HepG2 (cell line): ENCODE measurements at regions not wholly inside any gene's neighbourhood (a gene's known extent, or its start where the extent isn't known, plus 50 kb on each side); places are given as distances from the start of the nearest gene placed in this dataset.

Experiments used
- ATAC-seq: fragments of 200-7000 bp; cut with Tn5 transposase; 3 replicates; pipeline ENCODE4 v1.9.1; 2020; ENCODE audit warnings: mild to moderate bottlenecking, moderate library complexity
- BruUV-seq: library from RNA; stranded (reverse); fragments of 400-500 nt; replicated peaks from 2 replicates; lab custom pipeline; 2021; lab: Mats Ljungman, UMichigan
- CTCF ChIA-PET: fragments of 300-600 bp; formaldehyde crosslinking; extraction: SDS; loops from one replicate; lab custom pipeline; 2021; ENCODE audit warnings: low total read pairs, inconsistent platforms, low intra/inter-chr PET ratio; lab: Yijun Ruan, JAX
- POLR2A ChIA-PET: fragments of 350-600 bp; sonication (Branson Sonifier 250); formaldehyde crosslinking; loops from one replicate; lab custom pipeline; 2020; ENCODE audit warnings: antibody characterized with exemption, inconsistent platforms; lab: Yijun Ruan, JAX
- DNase-seq: peaks from one replicate; pipeline ENCODE4 v3.0.0-alpha.2; 2015; ENCODE audit warnings: low spot score
- FAIRE-seq: peaks from 3 replicates; lab custom pipeline; 2011; peaks lifted over from hg19 to GRCh38; lab: Jason Lieb, UNC
- H2AFZ ChIP-seq: one replicate; pipeline ENCODE4 v1.6.1; 2011; ENCODE audit warnings: low read length, inconsistent platforms
- H3K27ac ChIP-seq: fragments of 300-600 bp; 3 replicates; pipeline ENCODE4 v1.8.0; 2011; ENCODE audit warnings: mixed run types, mild to moderate bottlenecking, mixed read lengths, low read length, inconsistent platforms; ENCODE audit not compliant: insufficient read depth; ENCODE audit errors: extremely low read length
- H3K27me3 ChIP-seq, 2 experiments: fragments of 200-600 bp in 1 of 2; 2 replicates in 1 of 2; 3 replicates in 1 of 2; pipeline versions ENCODE4 v1.6.0 to v1.8.0; 2011; ENCODE audit warnings: low read length in 2 of 2, mild to moderate bottlenecking in 2 of 2, moderate library complexity in 2 of 2, inconsistent platforms in 1 of 2; ENCODE audit not compliant: insufficient read depth in 2 of 2, control insufficient read depth in 1 of 2
- H3K36me3 ChIP-seq, 2 experiments: fragments of 200-600 bp in 1 of 2; replicated peaks in 1 of 2; 2 replicates in 1 of 2; 3 replicates in 1 of 2; pipeline versions ENCODE4 v1.5.1 to v1.8.0; 2011; ENCODE audit warnings: low read length in 2 of 2, inconsistent platforms in 1 of 2; ENCODE audit not compliant: insufficient read depth in 2 of 2, control insufficient read depth in 1 of 2
- H3K4me1 ChIP-seq: 2 replicates; pipeline ENCODE4 v1.5.1; 2012; ENCODE audit warnings: low read length, inconsistent platforms; ENCODE audit not compliant: insufficient read depth
- H3K4me2 ChIP-seq: 2 replicates; pipeline ENCODE4 v1.6.0; 2011; ENCODE audit warnings: low read depth, low read length, inconsistent platforms
- H3K4me3 ChIP-seq, 3 experiments: fragments of 200-600 bp in 1 of 3; sonication (generic), shearing (Covaris generic) in 1 of 3; replicated peaks in 1 of 3; 2 replicates each; pipeline ENCODE4 v1.5.1; 2011 to 2016; ENCODE audit warnings: low read length in 3 of 3, inconsistent platforms in 2 of 3, low read depth in 2 of 3, mild to moderate bottlenecking in 2 of 3, control low read depth in 1 of 3, mixed read lengths in 1 of 3; ENCODE audit not compliant: insufficient read depth in 1 of 3
- H3K79me2 ChIP-seq: one replicate; pipeline ENCODE4 v1.6.1; 2011; ENCODE audit warnings: low read length, inconsistent platforms; ENCODE audit not compliant: insufficient read depth
- H3K9ac ChIP-seq: 2 replicates; pipeline ENCODE4 v1.6.0; 2011; ENCODE audit warnings: mild to moderate bottlenecking, low read depth, low read length, inconsistent platforms; ENCODE audit not compliant: insufficient read depth
- H3K9me3 ChIP-seq: 2 replicates; pipeline ENCODE4 v1.5.1; 2012; ENCODE audit warnings: mild to moderate bottlenecking, low read length
- H4K20me1 ChIP-seq: 2 replicates; pipeline ENCODE4 v1.6.0; 2011; ENCODE audit warnings: inconsistent platforms, mild to moderate bottlenecking, low read length, moderate library complexity; ENCODE audit not compliant: insufficient read depth
- RFX5 ChIP-seq: IDR thresholded peaks from 2 replicates; pipeline ENCODE4 v1.6.1; 2011; ENCODE audit warnings: low read depth, low read length, improper control_type of control experiment
- SMAD9 ChIP-seq: sonication (generic); formaldehyde crosslinking; IDR thresholded peaks from 2 replicates; pipeline ENCODE4 v1.5.1; 2020; ENCODE audit warnings: mild to moderate bottlenecking, missing genetic modification reagents
- SRF ChIP-seq: IDR thresholded peaks from 2 replicates; pipeline ENCODE4 v1.6.1; 2011; ENCODE audit warnings: mild to moderate bottlenecking, low read depth, low read length, moderate library complexity
- SRY ChIP-seq: sonication (generic); formaldehyde crosslinking; IDR thresholded peaks from 2 replicates; pipeline ENCODE4 v1.8.0; 2022; ENCODE audit warnings: mild to moderate bottlenecking, missing genetic modification reagents
- STAT5B ChIP-seq: sonication (generic); formaldehyde crosslinking; IDR thresholded peaks from 2 replicates; pipeline ENCODE4 v1.4.0; 2020; ENCODE audit warnings: missing genetic modification reagents
- TFE3 ChIP-seq: IDR thresholded peaks from 2 replicates; pipeline ENCODE4 v1.6.1; 2016
- ZNF614 ChIP-seq: IDR thresholded peaks from 2 replicates; pipeline ENCODE4 v1.6.1; 2018; ENCODE audit warnings: missing biosample characterization, missing genetic modification reagents, inconsistent platforms, borderline replicate concordance
- ZNF784 ChIP-seq: sonication (generic); formaldehyde crosslinking; IDR thresholded peaks from 2 replicates; pipeline ENCODE4 v1.5.1; 2020; ENCODE audit warnings: missing genetic modification reagents, mild to moderate bottlenecking, borderline replicate concordance
- ZNF83 ChIP-seq: sonication (generic); formaldehyde crosslinking; IDR thresholded peaks from 2 replicates; pipeline ENCODE4 v1.4.0; 2020; ENCODE audit warnings: missing genetic modification reagents, mild to moderate bottlenecking, borderline replicate concordance
- WGBS: methylation state at CpG from one replicate; pipeline ENCODE4 v1.1.6; 2017; ENCODE audit warnings: low lambda C conversion rate; 5-methylcytosine and 5-hydroxymethylcytosine counted together
- in situ Hi-C: cut with HindIII; loops from 2 replicates; pipeline ENCODE4 v1.10.0; 2017; ENCODE audit warnings: low pct_unique_long_range_greater_than_20kb; ENCODE audit not compliant: extremely low pct_ligation_motif_present
- intact Hi-C: fragments of 100-400 bp; cut with micrococcal nuclease; formaldehyde crosslinking; loops from one replicate; pipeline ENCODE4 v1.10.0; 2022; ENCODE audit not compliant: unreplicated experiment
- TF ChIP-seq, protein P1 (sequence below): sonication (generic); formaldehyde crosslinking; IDR thresholded peaks from 2 replicates; pipeline ENCODE4 v1.4.0; 2020; ENCODE audit warnings: missing genetic modification reagents, mild to moderate bottlenecking, borderline replicate concordance

GRCh38 chr11:28547321-28547741 is 439.1 kb downstream of the METTL15 start:
- DNase-seq (no peak), FAIRE-seq (no peak), ATAC-seq (no peak)
- in situ Hi-C loops (no loop called here), intact Hi-C loops (no loop called here)
- Histone ChIP-seq H3K36me3 (no peaks in the 10 kb centered on the region), H3K4me2 (no peak overlapping the region), H3K4me3 (no peak overlapping the region), H3K79me2 (no peaks in the 10 kb centered on the region), H3K27ac (no peak overlapping the region), H3K27me3 (no peaks in the 10 kb centered on the region), H2AFZ (no peak overlapping the region)
- CTCF ChIA-PET: no interaction called here
- WGBS: 38% methylated on average over 4 of the region's 4 CpGs
- TF ChIP-seq SRY (no peak), RFX5 (no peak), ZNF83 (CRISPR knock-in tag) (no peak), ZNF614 (CRISPR knock-in tag) (no peak), ZNF784 (CRISPR knock-in tag) (no peak), TFE3 (CRISPR knock-in tag) (no peak), SMAD9 (CRISPR knock-in tag) (no peak), STAT5B (CRISPR knock-in tag) (no peak), SRF (no peak)
- TF ChIP-seq, protein P1, sequence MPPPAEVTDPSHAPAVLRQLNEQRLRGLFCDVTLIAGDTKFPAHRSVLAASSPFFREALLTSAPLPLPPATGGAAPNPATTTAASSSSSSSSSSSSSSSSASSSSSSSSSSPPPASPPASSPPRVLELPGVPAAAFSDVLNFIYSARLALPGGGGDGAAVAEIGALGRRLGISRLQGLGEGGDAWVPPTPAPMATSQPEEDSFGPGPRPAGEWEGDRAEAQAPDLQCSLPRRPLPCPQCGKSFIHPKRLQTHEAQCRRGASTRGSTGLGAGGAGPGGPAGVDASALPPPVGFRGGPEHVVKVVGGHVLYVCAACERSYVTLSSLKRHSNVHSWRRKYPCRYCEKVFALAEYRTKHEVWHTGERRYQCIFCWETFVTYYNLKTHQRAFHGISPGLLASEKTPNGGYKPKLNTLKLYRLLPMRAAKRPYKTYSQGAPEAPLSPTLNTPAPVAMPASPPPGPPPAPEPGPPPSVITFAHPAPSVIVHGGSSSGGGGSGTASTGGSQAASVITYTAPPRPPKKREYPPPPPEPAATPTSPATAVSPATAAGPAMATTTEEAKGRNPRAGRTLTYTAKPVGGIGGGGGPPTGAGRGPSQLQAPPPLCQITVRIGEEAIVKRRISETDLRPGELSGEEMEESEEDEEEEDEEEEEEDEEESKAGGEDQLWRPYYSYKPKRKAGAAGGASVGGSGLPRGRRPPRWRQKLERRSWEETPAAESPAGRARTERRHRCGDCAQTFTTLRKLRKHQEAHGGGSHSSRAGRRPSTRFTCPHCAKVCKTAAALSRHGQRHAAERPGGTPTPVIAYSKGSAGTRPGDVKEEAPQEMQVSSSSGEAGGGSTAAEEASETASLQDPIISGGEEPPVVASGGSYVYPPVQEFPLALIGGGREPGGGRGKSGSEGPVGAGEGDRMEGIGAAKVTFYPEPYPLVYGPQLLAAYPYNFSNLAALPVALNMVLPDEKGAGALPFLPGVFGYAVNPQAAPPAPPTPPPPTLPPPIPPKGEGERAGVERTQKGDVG (CRISPR knock-in tag): no peak
- TF ChIP-seq, all 625 proteins: peak for 0
- H3K4me1 ChIP-seq: no peaks in the 10 kb centered on the region
- no peak overlapping the region for H3K9ac ChIP-seq
- POLR2A ChIA-PET: no interaction called here
- no peaks in the 10 kb centered on the region for H3K9me3 ChIP-seq
- BruUV-seq: no TSS peak
- H4K20me1 ChIP-seq: no peaks in the 10 kb centered on the region
